Panc1 (cell line): ENCODE measurements at regions not wholly inside any gene's neighbourhood (a gene's known extent, or its start where the extent isn't known, plus 50 kb on each side); places are given as distances from the start of the nearest gene placed in this dataset.

Experiments
- CTCF ChIP-seq: fragments of 450-650 bp; IDR thresholded peaks from 2 replicates; pipeline ENCODE4 v1.5.1; 2017; ENCODE audit warnings: mild to moderate bottlenecking
- POLR2AphosphoS5 ChIP-seq: IDR thresholded peaks from 2 replicates; pipeline ENCODE4 v1.6.1; 2012; ENCODE audit warnings: mild to moderate bottlenecking, low read depth, low read length, moderate library complexity
- SIN3A ChIP-seq: IDR thresholded peaks from 2 replicates; pipeline ENCODE4 v1.6.1; 2012; ENCODE audit warnings: low read depth, mild to moderate bottlenecking, low read length, moderate library complexity, borderline replicate concordance; ENCODE audit not compliant: insufficient read depth

- no peak for TF ChIP-seq CTCF
- TF ChIP-seq SIN3A: no peak
- TF ChIP-seq POLR2AphosphoS5: no peak
Observed at GRCh38 chr7:46035166-46035565, 114.1 kb upstream of the IGFBP3 start.
